ENCODE measurements at regions not wholly inside any gene's neighbourhood (a gene's known extent, or its start where the extent isn't known, plus 50 kb on each side); places are given as distances from the start of the nearest gene placed in this dataset.
"Not testable (repeated sequence)": the region's sequence is repeated elsewhere in the genome, so short reads cannot be mapped to it uniquely, and the experiment has no call there.

DNA sequence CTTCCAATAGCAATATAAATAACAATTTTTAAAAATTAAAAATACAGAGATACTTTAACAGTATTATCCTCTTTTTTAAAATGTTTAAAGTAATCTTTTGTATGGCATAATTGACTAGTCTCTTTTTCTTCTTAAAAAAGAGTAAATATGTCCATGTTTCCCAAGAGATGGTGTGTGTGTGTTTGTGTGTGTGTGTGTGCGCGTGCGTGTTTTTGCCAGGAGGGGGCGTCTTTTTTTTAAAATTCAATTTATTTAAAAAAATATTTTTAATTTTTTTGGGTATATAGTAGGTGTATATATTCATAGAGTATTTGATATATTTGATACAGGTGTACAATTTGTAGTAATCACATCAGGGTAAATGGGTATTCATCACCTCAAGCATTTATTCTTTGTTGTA, 1073.7 kb downstream of the PCDH7 start:
- H3K36me3 ChIP-seq (ENCODE audit: control insufficient read depth in 2 of 4, insufficient read depth in 4 of 4, low read length in 3 of 4), result no peaks in the 10 kb centered on the region
- 21% methylated on average over 4 of the region's 4 CpGs; no CpG with 5 or more reads in 1 of the 2 experiments for WGBS, 2 experiments (ENCODE audit: extremely low coverage in 1 of 2, insufficient coverage in 1 of 2, insufficient read length in 1 of 2, insufficient replicate concordance in 2 of 2, low coverage in 1 of 2, low lambda C conversion rate in 2 of 2, missing lambda C conversion rate in 1 of 2)
- ChIA-PET POLR2A (ENCODE audit: partially characterized antibody) (no interaction called here), CTCF (ENCODE audit: partially characterized antibody) (no interaction called here)
- no peak overlapping the region for H3K56ac ChIP-seq (replicated peaks; ENCODE audit: insufficient read length, low read depth, low read length)
- no peaks in the 10 kb centered on the region for H3K79me2 ChIP-seq (ENCODE audit: control insufficient read depth in 1 of 2, insufficient read depth in 2 of 2, low read length in 2 of 2)
- no peak overlapping the region for H2BK20ac ChIP-seq (ENCODE audit: low read length)
- H3K23ac ChIP-seq (ENCODE audit: insufficient read length), result no peak overlapping the region
- no peak overlapping the region for H2BK5ac ChIP-seq (ENCODE audit: low read depth, low read length)
- no peak overlapping the region for H2AK5ac ChIP-seq (ENCODE audit: low read depth, low read length)
- H3K27ac ChIP-seq (ENCODE audit: low read depth, low read length), result no peak overlapping the region
- no peak overlapping the region for H4K91ac ChIP-seq (replicated peaks; ENCODE audit: insufficient read length, low read length)
- no peaks in the 10 kb centered on the region for H3K27me3 ChIP-seq (replicated peaks in 1 of 4; ENCODE audit: control insufficient read depth in 3 of 4, extremely low read depth in 1 of 4, insufficient read depth in 3 of 4, low read length in 3 of 4)
- TF ChIP-seq BRCA1 (IDR thresholded peaks at IDR 0.05; ENCODE audit: low read depth, low read length) (no peak), RAD21 (IDR thresholded peaks at IDR 0.05 in 1 of 2, conservative IDR thresholded peaks at IDR 0.05 in 1 of 2; ENCODE audit: low read depth in 2 of 2, low read length in 2 of 2) (0 out of 4 replicates have a peak, but pooled peaks of 1 of the 2 experiments have one; percentile 11)
- no peaks in the 10 kb centered on the region for H3K79me1 ChIP-seq (ENCODE audit: low read depth, low read length)
- no peaks in the 10 kb centered on the region; the same call in 1 of the 2 replicates for H3K23me2 ChIP-seq (ENCODE audit: low read depth, low read length)
- H2BK120ac ChIP-seq (replicated peaks; ENCODE audit: low read depth, low read length), result no peak overlapping the region
- no peaks in the 10 kb centered on the region for H3K4me1 ChIP-seq (replicated peaks in 1 of 4; ENCODE audit: control insufficient read depth in 3 of 4, insufficient read depth in 4 of 4, low read length in 3 of 4)
- H3K14ac ChIP-seq (ENCODE audit: insufficient read length), result no peak overlapping the region
- no peak overlapping the region for H3K4me3 ChIP-seq (ENCODE audit: extremely low read depth in 1 of 4, insufficient read depth in 2 of 4, low read depth in 3 of 4, low read length in 4 of 4)
- H3K18ac ChIP-seq (ENCODE audit: extremely low read depth, low read length), result no peak overlapping the region
- H3K4me2 ChIP-seq (ENCODE audit: insufficient read depth in 1 of 2, low read depth in 2 of 2, low read length in 2 of 2), result no peak overlapping the region
- FAIRE-seq (no peak), DNase-seq (ENCODE audit: low read depth in 1 of 2, low spot score in 2 of 2) (no peak)
- H3K9ac ChIP-seq (replicated peaks in 1 of 4; ENCODE audit: extremely low read depth in 1 of 4, low read depth in 3 of 4, low read length in 3 of 4), result no peak overlapping the region
- no peaks in the 10 kb centered on the region for H3K9me3 ChIP-seq (ENCODE audit: insufficient read depth in 2 of 2, low read depth in 1 of 2, low read length in 1 of 2)
- H2AFZ ChIP-seq (ENCODE audit: low read length), result no peak overlapping the region
- no peak overlapping the region for H4K5ac ChIP-seq (ENCODE audit: insufficient read length, low read depth, low read length)
- H2BK12ac ChIP-seq (ENCODE audit: low read depth, low read length), result no peak overlapping the region
- no peaks in the 10 kb centered on the region for H4K20me1 ChIP-seq (replicated peaks in 1 of 2; ENCODE audit: control insufficient read depth in 1 of 2, insufficient read depth in 2 of 2, low read length in 2 of 2)
- no peak overlapping the region for H2BK15ac ChIP-seq (ENCODE audit: low read length)
- H3K4ac ChIP-seq (replicated peaks; ENCODE audit: insufficient read length, low read depth, low read length), result no peak overlapping the region
- H4K8ac ChIP-seq (ENCODE audit: extremely low read depth, insufficient read depth, low read length), result no peak overlapping the region

DNA sequence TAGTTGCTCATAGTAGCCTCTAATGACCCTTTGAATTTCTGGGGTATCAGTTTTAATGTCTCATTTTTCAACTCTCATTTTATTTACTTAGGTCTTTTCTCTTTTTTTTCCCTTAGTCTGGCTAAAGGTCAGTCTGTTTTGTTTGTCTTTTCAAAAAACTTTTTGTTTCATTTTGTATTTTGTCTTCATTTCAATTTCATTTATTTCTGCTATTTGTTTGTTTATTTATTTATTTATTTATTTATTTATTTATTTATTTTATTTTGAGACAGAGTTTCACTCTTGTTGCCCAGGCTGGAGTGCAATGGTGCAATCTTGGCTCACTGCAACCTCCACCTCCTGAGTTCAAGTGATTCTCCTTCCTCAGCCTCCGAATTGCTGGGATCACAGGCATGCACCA, 1076.9 kb downstream of the PCDH7 start:
- CTCF ChIA-PET (ENCODE audit: partially characterized antibody), result not testable (repeated sequence)

More for the DNA sequence above, 1076.9 kb downstream of the PCDH7 start:
- H3K27me3 ChIP-seq (replicated peaks in 1 of 4; ENCODE audit: control insufficient read depth in 3 of 4, extremely low read depth in 1 of 4, insufficient read depth in 3 of 4, low read length in 3 of 4); H3K27ac ChIP-seq (ENCODE audit: low read depth, low read length); H3K18ac ChIP-seq (ENCODE audit: extremely low read depth, low read length); H3K56ac ChIP-seq (replicated peaks; ENCODE audit: insufficient read length, low read depth, low read length); H4K20me1 ChIP-seq (replicated peaks in 1 of 2; ENCODE audit: control insufficient read depth in 1 of 2, insufficient read depth in 2 of 2, low read length in 2 of 2); H3K4me3 ChIP-seq (ENCODE audit: extremely low read depth in 1 of 4, insufficient read depth in 2 of 4, low read depth in 3 of 4, low read length in 4 of 4); H3K14ac ChIP-seq (ENCODE audit: insufficient read length); H2AFZ ChIP-seq (ENCODE audit: low read length); H3K79me2 ChIP-seq (ENCODE audit: control insufficient read depth in 1 of 2, insufficient read depth in 2 of 2, low read length in 2 of 2); H3K4ac ChIP-seq (replicated peaks; ENCODE audit: insufficient read length, low read depth, low read length); H2BK20ac ChIP-seq (ENCODE audit: low read length); H4K5ac ChIP-seq (ENCODE audit: insufficient read length, low read depth, low read length); H2BK5ac ChIP-seq (ENCODE audit: low read depth, low read length); H2BK15ac ChIP-seq (ENCODE audit: low read length); H3K79me1 ChIP-seq (ENCODE audit: low read depth, low read length); H3K4me1 ChIP-seq (replicated peaks in 1 of 4; ENCODE audit: control insufficient read depth in 3 of 4, insufficient read depth in 4 of 4, low read length in 3 of 4); H4K91ac ChIP-seq (replicated peaks; ENCODE audit: insufficient read length, low read length); DNase-seq (ENCODE audit: low read depth in 1 of 2, low spot score in 2 of 2); H3K36me3 ChIP-seq (ENCODE audit: control insufficient read depth in 2 of 4, insufficient read depth in 4 of 4, low read length in 3 of 4); H2BK120ac ChIP-seq (replicated peaks; ENCODE audit: low read depth, low read length); H3K23me2 ChIP-seq (ENCODE audit: low read depth, low read length); H2BK12ac ChIP-seq (ENCODE audit: low read depth, low read length); H3K9me3 ChIP-seq (ENCODE audit: insufficient read depth in 2 of 2, low read depth in 1 of 2, low read length in 1 of 2); POLR2A ChIA-PET (ENCODE audit: partially characterized antibody); H3K4me2 ChIP-seq (ENCODE audit: insufficient read depth in 1 of 2, low read depth in 2 of 2, low read length in 2 of 2); FAIRE-seq; H2AK5ac ChIP-seq (ENCODE audit: low read depth, low read length); H3K9ac ChIP-seq (replicated peaks in 1 of 4; ENCODE audit: extremely low read depth in 1 of 4, low read depth in 3 of 4, low read length in 3 of 4); H4K8ac ChIP-seq (ENCODE audit: extremely low read depth, insufficient read depth, low read length); H3K23ac ChIP-seq (ENCODE audit: insufficient read length): not testable (repeated sequence)
- WGBS, 2 experiments (ENCODE audit: extremely low coverage in 1 of 2, insufficient coverage in 1 of 2, insufficient read length in 1 of 2, insufficient replicate concordance in 2 of 2, low coverage in 1 of 2, low lambda C conversion rate in 2 of 2, missing lambda C conversion rate in 1 of 2), result 100% methylated on average over 1 of the region's 1 CpG; no CpG with 5 or more reads in 1 of the 2 experiments
